ENCODE measurements at regions not wholly inside any gene's neighbourhood (a gene's known extent, or its start where the extent isn't known, plus 50 kb on each side); places are given as distances from the start of the nearest gene placed in this dataset.

DNA sequence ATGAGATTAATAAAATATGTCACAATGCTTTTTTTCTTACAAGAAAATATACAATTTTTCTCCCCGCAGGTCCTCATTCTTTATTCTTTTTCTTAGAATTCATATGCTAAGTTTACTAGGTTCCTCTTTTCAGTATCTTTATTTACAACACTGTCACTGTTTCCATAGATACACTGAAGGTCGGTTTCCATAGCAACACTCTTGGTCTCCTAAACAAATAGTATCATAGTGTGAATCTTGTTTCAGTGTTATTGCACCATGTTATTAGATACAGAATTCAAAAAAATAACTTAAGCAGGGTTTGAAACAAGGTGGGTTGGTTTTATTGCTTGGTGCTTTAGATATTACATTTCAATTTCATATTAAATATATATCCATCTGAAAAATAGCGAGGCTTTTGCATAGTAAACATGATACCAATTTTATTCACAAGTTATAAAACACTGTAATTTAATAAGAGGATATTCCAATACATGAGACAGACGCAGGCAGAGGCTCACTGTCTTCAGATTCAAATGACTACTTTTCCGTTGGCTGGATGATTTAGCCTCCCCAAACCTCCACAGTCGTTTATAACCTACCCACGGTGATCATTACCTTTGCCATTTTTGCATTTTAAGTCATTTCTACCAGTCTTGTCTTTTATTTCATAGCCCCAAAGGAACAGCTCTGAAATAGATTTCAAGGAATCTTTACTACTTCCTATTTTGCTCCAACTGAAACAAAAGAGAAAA lies 88.9 kb upstream of the KLF6 start:
- TF ChIP-seq, protein P1, sequence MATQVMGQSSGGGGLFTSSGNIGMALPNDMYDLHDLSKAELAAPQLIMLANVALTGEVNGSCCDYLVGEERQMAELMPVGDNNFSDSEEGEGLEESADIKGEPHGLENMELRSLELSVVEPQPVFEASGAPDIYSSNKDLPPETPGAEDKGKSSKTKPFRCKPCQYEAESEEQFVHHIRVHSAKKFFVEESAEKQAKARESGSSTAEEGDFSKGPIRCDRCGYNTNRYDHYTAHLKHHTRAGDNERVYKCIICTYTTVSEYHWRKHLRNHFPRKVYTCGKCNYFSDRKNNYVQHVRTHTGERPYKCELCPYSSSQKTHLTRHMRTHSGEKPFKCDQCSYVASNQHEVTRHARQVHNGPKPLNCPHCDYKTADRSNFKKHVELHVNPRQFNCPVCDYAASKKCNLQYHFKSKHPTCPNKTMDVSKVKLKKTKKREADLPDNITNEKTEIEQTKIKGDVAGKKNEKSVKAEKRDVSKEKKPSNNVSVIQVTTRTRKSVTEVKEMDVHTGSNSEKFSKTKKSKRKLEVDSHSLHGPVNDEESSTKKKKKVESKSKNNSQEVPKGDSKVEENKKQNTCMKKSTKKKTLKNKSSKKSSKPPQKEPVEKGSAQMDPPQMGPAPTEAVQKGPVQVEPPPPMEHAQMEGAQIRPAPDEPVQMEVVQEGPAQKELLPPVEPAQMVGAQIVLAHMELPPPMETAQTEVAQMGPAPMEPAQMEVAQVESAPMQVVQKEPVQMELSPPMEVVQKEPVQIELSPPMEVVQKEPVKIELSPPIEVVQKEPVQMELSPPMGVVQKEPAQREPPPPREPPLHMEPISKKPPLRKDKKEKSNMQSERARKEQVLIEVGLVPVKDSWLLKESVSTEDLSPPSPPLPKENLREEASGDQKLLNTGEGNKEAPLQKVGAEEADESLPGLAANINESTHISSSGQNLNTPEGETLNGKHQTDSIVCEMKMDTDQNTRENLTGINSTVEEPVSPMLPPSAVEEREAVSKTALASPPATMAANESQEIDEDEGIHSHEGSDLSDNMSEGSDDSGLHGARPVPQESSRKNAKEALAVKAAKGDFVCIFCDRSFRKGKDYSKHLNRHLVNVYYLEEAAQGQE (IDR thresholded peaks at IDR 0.05; ENCODE audit: low read depth), result no peak
- no peak for TF ChIP-seq NFIC (IDR thresholded peaks at IDR 0.05)
- TF ChIP-seq EGR1 (IDR thresholded peaks at IDR 0.05), result no peak
- TF ChIP-seq FOXM1 (IDR thresholded peaks at IDR 0.05; ENCODE audit: borderline replicate concordance, low read depth), result no peak
- no peak for TF ChIP-seq CREB1 (IDR thresholded peaks at IDR 0.05; ENCODE audit: low read depth)
- no peak for TF ChIP-seq EP300 (IDR thresholded peaks at IDR 0.05; ENCODE audit: borderline replicate concordance)
- no peak for TF ChIP-seq TAF1 (IDR thresholded peaks at IDR 0.05; ENCODE audit: low read depth)
- no peak for TF ChIP-seq TEAD4 (IDR thresholded peaks at IDR 0.05)
- no peak for TF ChIP-seq RAD21 (IDR thresholded peaks at IDR 0.05; ENCODE audit: low read depth)

Data from Ishikawa (cell line).